ENCODE measurements at regions not wholly inside any gene's neighbourhood (a gene's known extent, or its start where the extent isn't known, plus 50 kb on each side); places are given as distances from the start of the nearest gene placed in this dataset.
A peak's percentile ranks its signal among the peaks of the same experiment; 100 is the strongest.
"Not testable (repeated sequence)": the region's sequence is repeated elsewhere in the genome, so short reads cannot be mapped to it uniquely, and the experiment has no call there.

DNA sequence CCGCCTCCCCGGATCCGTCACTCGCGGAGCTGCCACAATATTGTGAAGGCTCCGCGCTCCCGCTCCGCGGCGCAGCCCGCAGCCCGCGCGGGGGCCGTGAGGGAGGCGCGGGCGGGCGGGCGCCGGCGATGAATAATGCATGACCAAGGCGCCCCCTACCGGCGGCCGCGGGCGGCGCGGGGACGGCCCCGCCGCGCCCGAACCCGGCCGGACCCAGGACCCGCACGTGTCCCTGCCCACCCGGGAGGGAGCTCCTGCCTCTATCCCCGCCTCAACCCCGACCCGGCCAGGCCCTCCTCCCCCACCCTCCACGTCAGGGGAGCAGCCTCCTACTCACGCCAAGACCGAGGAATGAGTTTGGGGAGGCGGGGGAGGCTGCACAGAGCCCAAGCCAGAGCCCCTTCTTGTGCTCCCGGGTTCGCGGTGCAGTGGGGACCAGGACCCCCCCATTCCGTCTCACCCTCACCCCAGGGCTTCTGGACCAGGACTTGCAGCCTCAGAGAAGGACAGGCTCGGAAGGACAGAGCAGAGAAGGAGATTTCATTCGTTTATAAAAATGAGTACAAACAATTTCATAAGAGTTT lies 70.8 kb upstream of the CASZ1 start:
- peak; percentile 61 to 67 for DNase-seq (ENCODE audit: low read depth in 2 of 2)

DNA sequence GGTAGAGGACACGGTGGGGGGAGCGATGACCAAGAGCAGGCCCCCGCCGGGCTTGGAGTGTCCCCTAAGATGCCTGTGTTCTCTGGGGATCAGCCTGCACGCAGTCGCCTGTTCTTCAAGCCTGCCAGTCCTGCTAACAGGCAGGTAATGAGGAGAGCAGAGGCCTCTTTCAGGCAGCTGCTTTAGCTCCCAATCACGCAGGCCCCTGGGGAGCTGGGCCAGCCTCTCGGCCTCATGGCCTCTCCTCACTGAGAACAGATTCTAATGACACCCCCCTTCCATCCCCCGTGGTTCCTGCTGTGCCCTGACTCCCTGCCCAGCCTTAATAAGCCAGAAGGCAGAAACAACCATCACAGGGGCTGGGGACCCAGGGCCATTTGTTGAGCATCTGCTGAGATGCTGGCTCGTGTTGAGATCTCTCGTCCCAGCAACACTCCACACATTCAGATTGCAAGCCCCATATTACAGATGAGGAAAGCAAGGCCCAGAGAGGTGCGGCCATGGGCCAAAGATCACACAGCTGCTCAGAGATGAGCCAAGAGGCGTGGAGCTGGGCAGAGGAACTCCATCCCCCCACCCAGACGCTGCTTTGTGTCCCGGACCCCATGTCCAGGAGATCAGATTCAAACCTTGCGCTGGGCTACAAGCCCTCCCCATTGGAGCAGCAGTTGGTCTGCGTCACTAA lies 71.6 kb upstream of the CASZ1 start:
- no peak for DNase-seq (ENCODE audit: low read depth in 2 of 2)

DNA sequence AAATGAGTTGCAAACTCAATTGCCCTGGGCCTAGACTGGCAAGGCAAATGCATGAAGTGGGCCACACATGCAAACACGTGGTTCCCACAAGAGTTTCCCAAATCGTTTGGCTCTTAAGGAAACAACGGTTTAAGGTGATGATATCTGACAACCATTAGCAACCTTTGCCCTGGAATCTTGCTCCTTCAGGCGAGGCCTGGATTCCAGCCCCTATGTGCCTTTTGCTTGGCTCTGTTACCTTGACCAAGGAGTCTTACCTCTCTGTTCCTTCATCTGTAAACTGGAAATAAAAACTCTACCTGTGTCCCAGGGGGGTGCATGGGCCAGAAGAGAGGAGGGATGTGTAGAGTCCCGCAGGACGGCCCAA lies 72.1 kb upstream of the CASZ1 start:
- no peak for DNase-seq (ENCODE audit: low read depth in 2 of 2)

DNA sequence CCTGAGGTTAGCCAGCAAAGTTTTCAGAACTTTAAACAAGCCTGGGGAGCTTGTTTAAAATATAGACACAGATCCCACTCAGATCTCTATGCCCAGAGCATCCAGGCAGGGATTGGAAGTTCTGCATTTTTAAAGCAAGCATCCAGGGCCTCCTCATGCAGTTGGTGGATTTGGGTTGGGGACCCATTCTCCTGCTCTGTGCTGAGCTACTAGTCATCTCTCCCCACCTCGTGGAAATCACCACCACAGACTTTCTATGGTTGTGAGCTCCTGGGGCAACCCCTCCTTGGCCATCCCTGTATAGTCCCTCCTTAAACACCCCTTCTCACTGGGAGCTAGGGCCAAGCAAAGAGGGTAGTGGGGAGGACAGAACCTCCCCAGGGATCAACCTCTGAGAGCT lies 73.5 kb upstream of the CASZ1 start:
- DNase-seq (ENCODE audit: low read depth in 2 of 2): no peak

DNA sequence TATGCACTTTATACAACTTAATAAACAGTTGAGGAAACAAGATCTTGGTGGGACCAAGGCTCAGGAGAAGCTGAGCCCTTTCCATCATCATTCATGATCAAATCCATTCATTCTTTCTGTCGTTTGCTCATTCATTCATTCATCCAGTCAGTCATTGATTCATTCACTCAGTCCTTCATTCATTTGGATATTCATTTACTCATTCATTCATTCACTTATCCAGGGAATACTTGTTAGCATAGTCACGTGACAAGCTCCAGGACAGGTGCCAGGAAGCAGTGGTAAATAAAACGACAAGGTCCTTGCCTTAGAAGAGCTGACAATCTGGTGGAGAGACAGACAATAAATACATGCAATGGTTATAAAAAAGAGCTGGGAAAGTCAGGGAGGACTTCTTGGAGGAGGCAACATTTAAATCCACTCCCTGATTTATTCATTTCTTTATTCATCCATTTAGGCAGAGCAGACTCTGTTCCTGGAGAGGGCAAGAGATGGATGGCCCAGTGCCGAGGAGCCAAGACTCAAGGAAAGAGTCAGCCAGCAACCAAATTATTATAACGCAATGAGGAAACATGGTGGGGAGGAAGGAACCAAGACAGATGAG lies 74.1 kb upstream of the CASZ1 start:
- no peak for DNase-seq (ENCODE audit: low read depth in 2 of 2)

DNA sequence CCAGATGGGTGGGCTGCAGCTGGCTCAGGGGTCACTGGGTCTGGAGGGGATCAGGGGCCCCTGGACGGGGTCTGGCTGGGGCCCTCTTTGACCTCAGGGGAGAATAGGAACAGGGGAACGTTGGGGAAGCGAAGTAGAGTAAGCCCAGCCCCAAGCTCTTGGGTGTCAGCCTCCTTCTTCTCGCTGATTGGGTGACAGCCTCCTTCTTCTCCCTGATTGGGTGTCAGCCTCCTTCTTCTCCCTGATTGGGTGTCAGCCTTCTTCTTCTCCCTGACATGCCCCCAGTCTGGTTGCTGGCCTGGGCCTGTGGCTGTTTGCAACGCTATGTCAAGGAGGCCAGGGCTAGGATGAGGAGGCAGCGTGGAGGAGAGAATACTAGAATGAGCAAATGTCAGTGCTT lies 76.7 kb upstream of the CASZ1 start:
- DNase-seq (ENCODE audit: low read depth in 2 of 2): no peak

DNA sequence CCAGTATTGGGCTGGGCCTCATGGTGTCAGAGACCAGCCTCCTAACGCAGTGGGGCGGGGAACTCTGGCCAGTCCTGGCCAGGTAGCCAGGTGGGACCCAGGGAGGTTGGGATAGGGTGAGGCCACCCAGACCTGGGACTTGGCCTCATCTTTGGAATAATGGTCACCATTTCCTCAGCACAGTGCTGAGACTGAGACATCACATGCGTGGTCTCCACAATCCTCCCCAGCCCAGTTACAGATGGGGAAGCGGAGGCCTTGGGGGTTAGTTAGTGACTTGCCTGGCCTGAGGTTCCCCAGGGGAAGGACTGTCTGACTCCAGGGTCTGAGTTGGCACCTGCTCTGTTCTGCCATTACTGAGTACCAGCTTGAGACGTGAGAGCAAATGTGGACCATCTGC lies 77.9 kb upstream of the CASZ1 start:
- no peak for DNase-seq (ENCODE audit: low read depth in 2 of 2)

DNA sequence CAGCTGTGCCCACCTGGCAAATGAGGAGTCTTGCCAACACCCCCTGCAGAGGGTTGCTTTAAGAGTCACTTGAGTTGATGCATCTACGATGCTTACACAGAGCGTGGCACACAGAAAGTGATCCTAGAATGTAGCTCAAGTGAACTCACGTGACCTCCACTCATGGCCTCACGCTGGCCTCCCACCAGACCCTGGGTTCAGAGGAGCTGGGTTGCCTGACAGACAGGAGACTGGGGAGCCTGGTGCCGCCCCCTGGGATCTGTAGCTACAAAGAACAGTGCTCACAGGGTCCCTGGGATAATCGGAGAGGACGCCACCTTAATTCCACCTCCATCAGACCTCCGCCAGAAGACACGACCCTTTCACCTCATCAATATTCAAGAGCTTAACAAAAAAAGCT lies 81.4 kb upstream of the CASZ1 start:
- DNase-seq (ENCODE audit: low read depth in 2 of 2): no peak

DNA sequence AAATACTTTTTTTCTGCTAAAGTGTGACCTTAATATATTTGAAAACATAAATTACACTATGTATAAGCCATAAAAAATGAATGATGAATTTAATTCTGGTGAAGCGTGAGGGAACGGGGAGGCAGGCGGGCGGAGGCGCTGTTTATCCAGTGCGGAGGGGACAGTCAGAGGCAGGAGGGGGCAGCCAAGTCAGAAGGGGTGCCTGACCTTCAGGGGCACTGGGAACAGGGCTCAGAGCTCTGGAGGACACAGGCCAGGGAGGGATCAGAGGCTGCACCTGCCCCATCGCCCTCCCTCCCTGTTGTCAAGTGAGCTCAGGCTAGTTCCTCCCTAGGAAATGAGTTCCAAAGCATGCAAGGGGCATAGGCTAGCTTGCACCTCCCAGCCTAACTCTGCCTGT lies 82.0 kb upstream of the CASZ1 start:
- DNase-seq (ENCODE audit: low read depth in 2 of 2): no peak

DNA sequence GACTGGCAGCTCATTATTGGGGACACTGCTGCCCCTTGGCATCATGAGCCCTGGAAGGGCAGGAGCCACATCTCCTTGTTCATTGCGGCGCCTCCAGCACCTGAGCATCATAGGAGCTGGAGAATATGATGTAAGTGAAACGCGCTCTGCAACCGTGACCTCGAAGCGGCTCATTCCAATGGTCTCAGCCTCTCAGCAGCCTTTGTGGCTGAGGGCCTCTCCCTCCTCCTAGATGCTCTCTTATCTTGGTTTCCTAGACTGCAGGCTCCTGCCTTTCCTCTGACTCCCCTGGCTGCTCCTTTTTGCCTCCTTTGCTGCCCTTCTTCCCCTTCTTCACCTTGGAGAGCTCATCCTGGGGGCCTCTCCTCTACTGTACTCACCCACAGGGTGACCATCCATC lies 83.6 kb upstream of the CASZ1 start:
- DNase-seq (ENCODE audit: low read depth in 2 of 2): no peak

DNA sequence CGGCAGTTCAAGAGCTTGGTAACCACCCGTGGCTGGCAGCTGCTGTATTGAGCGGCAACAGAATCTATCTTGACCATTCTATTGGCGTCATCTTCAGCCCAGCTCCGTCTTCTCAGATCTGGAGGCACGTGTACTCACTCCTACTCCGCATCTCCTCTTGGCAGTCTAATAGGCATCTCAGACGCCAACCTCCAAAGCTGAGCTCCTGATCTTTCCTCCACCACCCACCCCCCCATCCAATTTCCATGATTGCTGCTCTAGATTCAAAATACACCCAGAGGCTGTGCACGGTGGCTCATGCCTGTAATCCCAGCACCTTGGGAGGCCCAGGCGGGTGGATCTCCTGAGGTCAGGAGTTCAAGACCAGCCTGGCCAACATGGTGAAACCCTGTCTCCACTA lies 84.6 kb upstream of the CASZ1 start:
- DNase-seq (ENCODE audit: low read depth in 2 of 2): no peak

DNA sequence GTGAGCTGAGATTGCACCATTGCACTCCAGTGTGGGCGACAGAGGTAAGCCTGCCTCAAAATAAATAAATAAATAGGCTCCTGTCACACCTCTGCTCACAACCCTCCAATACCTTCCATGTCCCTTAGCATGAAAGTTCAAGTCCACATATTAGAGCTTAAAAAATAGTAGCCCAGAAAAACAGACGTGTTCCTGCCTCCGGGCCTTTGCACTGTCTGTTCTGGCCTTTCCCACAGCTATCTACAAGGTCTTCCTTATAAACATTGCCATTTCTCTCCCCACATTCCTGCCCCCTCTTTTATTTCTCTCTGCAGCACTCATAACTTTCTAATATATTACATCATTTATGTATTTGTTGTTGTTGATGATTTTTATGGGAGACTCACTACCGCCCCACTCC lies 85.6 kb upstream of the CASZ1 start:
- DNase-seq (ENCODE audit: low read depth in 2 of 2): no peak

DNA sequence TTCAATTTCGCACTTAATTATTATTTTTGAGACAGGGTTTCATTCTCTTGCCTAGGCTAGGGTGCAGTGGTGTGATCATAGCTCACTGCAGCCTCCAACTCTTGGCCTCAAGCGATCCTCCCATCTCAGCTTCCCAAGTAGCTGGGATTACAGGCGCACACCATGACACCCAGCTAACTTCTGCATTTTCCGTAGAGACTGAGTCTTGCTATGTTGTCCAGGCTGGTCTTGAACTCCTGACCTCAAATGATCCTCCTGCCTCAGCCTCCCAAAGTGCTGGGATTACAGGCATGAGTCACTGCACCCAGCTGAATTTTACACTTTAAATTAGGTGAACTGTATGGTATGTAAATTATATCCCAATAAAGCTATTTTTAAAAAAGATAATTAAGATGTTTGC lies 90.6 kb upstream of the CASZ1 start:
- not testable (repeated sequence) for DNase-seq (ENCODE audit: low read depth in 2 of 2)

DNA sequence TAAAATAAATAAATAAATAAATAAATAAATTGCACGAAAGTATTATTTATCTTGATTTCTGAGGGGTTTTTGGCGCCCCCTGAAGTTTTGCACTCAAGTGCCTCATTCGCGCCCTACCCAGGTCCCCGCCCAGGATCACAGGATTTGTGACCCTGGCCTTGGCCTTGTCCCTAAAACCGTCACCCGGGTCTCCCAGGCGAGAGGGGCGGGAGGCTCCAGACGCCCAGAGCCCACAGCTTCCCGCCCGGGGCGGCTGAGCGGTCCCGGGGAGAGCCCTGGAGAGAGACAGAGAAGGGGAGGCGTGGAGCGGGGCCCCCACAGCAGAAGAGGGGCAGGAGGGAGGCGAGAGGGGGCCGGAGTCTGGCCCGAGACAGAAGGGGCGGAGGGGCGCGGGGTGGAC lies 91.8 kb upstream of the CASZ1 start:
- no peak for DNase-seq (ENCODE audit: low read depth in 2 of 2)

DNA sequence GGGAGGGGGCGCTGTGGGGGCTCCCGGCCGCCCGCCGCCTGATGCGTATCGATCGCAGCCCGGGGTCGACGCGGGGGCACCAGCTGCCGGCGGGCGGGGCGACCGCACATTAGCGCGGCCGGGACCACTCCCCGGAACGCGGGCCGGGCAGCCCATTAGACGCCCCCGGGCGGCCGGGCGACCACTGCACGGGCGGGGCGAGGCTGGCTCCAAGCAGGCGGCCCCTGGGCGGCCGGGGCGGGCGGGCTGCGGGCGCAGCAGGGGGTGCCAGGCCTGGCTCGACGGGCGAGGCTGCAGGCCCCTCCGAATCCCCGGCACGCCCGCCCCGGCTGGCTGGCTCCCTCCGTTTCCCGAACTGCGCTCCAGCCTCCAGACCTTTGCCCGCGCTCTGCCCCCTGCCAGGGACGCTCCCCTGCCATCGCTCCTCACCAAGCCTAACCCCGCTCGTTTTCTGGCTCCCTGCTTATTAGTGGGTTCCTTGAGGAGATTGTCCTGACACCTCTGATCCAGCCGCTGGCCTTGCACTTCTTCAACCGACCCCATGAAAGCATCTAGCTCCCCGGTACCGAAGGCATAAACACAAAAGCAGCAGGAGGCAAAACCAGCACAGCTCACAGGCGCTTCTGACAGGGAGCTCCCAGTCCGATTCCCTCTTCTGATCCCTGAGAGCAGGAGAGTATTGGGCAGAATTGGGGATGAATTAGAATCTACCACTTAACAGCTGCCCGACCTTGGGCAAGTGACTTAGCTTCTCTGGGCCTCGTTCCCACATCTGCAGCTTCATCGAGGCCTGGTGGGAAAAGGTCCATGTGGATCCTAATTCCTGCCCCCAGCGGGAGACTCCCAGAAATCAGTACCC lies 92.6 kb upstream of the CASZ1 start:
- DNase-seq (ENCODE audit: low read depth in 2 of 2): no peak

DNA sequence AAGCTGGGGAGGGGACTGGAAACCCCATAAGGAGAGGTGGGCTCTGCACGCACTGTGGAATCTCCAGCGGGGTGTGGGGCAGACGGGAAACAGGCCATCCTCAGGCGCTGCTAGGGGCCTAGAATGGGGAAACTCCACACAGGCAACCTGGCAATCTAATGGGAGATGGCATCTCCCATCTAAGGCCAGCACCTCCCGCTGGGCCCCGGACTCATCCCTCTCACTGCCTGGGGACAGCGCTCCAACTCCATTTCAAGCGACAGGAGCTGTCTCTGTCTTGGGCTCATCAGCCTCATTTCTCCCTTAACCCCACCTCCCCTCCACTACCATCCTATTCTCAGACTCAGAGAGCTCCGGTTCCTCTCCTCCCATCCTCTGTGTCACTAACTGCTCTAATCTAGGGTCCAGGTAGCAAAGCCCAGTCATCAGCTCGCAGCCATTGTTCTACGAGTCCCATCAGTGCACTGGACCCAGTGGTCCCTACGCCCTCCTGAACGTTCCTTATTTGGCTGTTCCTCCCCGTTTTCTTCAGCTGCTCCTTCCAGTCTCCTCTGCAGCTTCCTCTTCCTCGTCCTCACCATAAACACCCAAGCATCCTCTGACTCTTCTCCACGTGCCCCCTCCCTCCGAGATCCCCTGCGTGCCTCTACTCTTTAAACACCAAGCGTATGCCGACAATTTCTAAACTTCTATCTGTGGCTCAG lies 93.4 kb upstream of the CASZ1 start:
- no peak for DNase-seq (ENCODE audit: low read depth in 2 of 2)

DNA sequence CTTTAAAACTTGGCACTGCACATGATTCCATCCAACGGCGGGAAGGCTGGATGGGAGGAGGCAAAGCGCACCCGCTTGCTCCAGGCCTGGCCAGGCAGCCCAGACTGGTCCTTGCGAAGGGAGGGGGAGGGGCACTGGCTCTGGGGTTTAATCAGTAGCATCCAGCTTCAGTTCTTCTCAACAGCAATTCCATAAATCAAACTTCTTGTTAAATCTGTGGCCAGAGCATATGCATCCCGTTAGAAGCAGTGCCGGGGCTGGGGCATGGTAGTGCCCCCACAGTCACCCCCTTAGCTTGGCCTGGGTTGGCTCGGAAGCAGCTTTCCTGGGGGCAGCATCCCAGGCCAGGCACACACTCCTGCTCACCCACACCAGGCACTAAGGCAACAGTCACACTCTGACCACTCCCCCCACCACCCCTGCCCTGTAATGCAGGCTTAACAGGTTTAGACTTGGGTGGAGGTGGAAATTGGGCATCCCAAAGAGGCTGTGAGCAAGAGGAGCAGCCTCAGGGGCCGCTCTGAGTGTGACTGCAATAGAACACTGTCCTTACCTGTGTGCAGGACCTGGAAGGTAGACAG lies 94.1 kb upstream of the CASZ1 start:
- no peak for DNase-seq (ENCODE audit: low read depth in 2 of 2)

DNA sequence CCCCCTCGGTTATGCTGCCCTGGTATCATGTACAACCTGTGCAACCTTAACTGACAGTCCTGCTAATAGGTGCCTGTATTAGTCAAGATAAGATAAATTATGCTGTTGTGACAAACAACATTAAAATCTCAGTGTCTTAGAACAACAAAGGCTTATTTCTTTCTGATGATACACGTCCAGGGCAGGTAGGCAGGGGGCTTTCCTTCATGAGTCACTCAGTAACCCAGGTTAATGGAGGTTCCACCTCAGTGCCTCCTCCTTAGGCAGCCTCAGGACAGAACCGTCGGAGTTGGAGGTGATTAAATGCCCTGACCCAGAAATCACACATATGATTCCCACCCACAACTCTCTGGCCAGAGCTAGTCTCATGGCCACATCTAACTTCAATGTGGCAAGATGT lies 94.6 kb upstream of the CASZ1 start:
- DNase-seq (ENCODE audit: low read depth in 2 of 2): no peak

DNA sequence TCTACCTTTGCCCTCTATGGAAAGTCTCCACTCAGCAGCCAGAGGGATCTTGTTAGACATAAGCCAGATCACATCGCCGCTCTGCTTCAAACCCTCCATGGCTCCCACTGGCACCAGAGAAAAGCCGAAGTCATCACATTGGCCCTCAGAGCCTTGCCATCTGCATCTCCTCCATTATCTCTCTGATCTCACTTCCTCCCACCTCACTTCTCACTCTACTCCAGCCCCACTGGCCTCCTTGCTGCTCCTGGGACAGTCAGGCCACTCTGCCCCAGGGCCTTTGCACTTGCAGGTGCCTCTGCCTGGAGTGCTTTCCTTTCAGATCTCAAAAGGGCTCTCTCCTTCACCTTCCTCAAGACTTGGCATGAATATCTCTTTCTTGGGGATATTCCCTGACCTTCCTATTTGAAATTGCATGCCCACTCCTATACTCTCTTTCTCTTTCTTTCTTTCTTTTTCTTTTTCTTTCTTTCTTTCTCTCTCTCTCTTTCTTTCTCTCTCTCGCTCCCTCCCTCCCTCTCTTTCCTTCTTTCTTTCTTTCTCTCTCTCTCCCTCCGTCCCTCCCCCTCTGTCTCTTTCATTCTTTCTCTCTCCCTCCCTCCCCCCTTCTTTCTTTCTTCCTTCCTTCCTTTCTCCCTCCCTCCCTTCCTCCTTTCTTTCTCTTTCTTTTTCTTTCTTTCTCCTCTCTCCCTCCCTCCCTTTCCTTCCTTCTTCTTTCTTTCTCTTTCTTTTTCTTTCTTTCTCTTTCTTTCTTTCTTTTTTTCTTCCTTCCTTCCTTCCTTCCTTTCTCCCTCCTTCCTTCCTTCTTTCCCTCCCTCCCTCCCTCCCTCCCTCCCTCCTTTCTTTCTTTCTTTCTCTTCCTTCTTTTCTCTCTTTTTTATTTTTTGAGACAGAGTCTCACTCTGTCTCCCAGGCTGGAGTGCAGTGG lies 96.0 kb upstream of the CASZ1 start:
- no peak for DNase-seq (ENCODE audit: low read depth in 2 of 2)

DNA sequence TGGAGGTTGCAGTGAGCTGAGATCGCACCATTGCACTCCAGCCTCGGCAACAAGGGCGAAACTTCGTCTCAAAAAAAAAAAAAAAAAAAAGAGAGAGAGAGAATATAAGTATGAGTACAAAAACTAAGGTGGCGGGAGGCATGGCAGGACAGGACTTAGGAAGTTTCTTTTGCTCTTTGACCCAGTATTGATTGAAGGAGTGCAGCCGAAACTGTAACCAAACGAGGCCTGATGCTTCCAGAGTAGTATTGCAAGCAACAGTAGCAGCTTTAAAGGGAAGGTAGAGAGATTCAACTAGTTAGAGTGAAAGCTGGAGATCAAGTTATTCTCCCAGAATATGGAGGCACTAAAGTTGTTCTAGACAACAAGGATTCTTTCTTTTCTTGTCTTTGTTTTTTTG lies 99.2 kb upstream of the CASZ1 start:
- DNase-seq (ENCODE audit: low read depth in 2 of 2): no peak

DNA sequence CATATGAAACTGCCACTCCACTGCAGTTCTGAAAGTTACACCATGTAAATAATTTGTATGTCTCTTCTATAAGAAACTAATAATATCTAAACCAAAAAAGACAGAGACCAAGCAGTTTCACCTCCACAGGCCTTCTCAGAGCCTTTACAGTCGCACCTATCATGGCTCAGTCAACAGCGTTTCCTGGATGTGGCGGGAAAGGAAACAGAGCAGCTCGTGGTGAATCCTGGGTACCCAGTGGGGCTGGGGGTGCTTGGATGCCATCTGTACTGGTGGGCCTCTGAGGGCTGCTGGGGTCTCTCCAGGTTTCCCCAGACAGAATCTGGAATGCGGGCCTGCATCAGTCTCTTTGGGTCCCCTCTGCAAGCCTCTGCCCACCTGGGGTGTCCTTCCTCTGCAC lies 100.2 kb upstream of the CASZ1 start:
- DNase-seq (ENCODE audit: low read depth in 2 of 2): no peak
